GM12865 (cell line): ENCODE measurements at regions not wholly inside any gene's neighbourhood (a gene's known extent, or its start where the extent isn't known, plus 50 kb on each side); places are given as distances from the start of the nearest gene placed in this dataset.

Source experiments
- DNase-seq: peaks from one replicate; pipeline ENCODE4 v3.0.0; 2010; ENCODE audit warnings: low read depth
- H3K4me3 ChIP-seq: 2 replicates; pipeline ENCODE4 v1.5.1; 2011; ENCODE audit warnings: mild to moderate bottlenecking, low read depth, low read length, control low read depth
- TF ChIP-seq, protein P1 (sequence below): IDR thresholded peaks from 2 replicates; pipeline ENCODE4 v1.5.1; 2011; ENCODE audit warnings: low read length, control low read depth, low read depth, inconsistent platforms; ENCODE audit not compliant: insufficient read depth; ENCODE audit errors: missing control alignments

DNA sequence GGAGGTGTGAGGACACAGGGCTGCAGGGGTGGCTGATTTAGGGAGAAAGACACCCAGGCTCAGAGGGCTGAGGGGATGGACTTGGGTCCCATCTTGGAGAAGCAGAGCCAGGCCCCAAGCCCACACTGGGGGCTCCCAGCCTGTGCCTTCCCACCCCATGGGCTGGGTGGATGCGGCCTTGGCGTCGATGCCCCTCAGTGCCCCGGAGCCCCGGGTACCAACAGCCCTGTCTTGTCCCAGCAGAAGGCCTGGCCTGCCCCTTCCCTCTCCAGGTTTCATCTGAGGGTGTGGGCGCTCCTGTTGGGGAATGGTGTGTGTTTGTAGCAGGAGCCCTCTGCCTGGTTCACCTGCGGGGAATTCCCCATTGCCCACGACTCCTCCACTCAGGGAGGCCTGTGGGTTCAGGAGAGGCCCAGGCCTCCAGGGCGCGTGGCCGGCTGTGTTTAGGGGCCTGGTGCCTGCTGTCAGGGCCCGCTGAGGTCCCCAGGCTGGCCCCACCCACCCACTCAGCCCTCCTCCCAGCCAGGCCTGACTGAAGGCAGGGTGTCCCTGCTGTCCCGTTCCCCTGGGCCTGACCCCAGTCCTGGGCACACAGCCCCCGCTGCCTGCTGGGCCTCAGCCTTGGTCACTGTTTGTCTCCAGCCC lies 51.1 kb upstream of the BEGAIN start:
- TF ChIP-seq, protein P1, sequence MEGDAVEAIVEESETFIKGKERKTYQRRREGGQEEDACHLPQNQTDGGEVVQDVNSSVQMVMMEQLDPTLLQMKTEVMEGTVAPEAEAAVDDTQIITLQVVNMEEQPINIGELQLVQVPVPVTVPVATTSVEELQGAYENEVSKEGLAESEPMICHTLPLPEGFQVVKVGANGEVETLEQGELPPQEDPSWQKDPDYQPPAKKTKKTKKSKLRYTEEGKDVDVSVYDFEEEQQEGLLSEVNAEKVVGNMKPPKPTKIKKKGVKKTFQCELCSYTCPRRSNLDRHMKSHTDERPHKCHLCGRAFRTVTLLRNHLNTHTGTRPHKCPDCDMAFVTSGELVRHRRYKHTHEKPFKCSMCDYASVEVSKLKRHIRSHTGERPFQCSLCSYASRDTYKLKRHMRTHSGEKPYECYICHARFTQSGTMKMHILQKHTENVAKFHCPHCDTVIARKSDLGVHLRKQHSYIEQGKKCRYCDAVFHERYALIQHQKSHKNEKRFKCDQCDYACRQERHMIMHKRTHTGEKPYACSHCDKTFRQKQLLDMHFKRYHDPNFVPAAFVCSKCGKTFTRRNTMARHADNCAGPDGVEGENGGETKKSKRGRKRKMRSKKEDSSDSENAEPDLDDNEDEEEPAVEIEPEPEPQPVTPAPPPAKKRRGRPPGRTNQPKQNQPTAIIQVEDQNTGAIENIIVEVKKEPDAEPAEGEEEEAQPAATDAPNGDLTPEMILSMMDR = no peak
- no peak overlapping the region for H3K4me3 ChIP-seq
- DNase-seq = no peak

DNA sequence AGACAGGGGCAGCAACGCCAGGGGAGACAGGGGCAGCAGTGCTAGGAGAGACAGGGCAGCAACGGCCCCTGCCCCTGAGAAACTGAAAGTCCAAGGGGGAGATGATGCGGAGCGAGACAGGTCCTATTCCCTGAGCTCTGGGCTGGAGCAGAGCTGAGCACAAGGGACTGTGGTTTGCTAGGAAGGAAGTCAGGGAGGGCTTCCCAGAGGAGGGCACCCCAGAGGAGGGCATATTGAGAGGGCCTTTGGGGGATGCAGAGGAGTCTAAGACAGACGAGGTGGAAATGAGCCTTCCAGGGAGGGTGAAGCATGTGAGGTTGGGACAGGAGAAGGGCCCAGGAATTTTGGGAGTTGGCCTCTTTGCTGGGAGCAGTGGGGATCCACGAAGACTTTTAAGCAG lies 52.1 kb upstream of the BEGAIN start:
- H3K4me3 ChIP-seq = no peak overlapping the region
- DNase-seq = no peak
- TF ChIP-seq, protein P1 = no peak

DNA sequence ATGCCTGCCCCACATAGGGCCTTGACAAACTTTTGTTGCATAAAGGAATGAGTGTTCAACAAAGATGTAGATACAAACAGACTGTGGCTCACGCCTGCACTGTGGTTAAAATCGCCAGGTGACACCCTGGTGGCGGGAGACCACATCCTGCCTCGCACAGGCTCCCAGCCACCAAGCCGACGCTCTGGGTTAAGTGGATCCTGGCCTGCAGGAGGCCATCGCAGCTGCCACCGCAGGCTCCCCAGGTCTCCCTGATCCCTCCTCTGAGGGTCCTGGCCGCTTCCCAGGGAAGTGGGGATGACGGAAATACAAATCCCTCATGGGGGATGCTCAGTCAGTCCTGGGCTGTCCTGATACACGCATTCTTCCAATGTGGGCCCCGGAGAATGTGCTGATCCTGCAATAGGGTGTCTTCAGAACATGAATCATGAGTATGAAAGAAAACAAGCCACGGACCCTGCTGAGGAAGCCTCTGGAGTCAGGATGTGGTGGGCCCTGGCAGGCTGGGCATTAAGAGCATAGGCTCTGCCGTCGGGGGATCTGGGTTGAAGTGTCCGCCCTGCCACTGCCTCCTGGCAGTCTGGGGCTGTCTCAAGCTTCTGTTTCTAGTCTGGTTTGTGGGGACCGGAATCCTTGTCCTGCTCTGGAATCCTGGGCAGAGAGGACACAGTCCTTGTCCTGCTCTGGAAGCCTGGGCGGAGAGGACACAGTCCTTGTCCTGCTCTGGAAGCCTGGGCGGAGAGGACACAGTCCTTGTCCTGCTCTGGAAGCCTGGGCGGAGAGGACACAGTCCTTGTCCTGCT lies 53.5 kb upstream of the BEGAIN start:
- TF ChIP-seq, protein P1 = no peak
- H3K4me3 ChIP-seq = no peak overlapping the region
- DNase-seq = peak; percentile 82

DNA sequence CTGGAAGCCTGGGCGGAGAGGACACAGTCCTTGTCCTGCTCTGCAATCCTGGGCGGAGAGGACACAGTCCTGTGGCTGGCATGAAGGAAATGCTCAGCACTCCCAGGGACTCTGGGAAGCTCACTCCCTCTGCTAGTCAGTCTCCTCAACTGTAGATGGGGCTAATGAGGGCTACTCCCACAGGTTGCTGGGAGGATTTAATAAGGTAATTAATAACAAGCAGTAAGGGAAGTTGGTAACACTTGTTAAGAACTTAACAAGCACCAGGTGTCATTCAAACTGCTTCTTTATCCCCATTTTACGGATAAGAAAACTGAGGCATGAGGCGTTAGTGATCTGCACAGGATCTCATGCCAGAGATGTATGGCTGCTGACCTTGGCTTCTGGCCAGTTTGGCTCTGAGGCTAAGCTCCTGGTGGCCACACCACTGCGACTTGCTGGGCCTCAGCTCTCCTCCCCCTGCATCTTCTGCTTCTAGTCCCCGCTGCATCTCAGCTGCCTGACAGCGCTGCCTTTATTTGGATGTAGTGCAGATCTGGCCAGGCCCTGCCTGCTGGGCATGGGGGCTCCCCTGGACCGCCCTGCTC lies 54.1 kb upstream of the BEGAIN start:
- TF ChIP-seq, protein P1 = no peak
- no peak for DNase-seq
- H3K4me3 ChIP-seq = no peak overlapping the region

DNA sequence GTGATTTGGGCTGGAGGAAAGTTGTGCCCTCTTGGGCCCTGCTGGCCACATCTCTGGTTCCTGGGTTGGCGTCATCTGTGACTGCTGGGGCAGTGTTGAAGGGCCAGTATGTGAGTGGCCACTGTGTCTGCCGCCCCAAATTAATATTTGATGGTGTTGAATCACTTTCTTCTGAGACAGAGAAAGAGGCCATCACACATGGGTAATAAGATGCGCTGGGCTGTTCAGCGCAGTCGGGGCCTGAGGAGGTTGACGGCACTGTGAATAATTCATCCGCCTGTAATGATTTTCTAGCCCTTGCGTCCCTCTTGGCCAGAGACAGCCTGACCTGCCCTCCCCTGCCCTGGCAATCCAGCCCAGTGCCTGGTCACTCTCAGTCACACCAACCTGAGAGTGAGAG lies 56.2 kb upstream of the BEGAIN start:
- TF ChIP-seq, protein P1 = no peak
- H3K4me3 ChIP-seq = no peak overlapping the region
- DNase-seq = no peak

DNA sequence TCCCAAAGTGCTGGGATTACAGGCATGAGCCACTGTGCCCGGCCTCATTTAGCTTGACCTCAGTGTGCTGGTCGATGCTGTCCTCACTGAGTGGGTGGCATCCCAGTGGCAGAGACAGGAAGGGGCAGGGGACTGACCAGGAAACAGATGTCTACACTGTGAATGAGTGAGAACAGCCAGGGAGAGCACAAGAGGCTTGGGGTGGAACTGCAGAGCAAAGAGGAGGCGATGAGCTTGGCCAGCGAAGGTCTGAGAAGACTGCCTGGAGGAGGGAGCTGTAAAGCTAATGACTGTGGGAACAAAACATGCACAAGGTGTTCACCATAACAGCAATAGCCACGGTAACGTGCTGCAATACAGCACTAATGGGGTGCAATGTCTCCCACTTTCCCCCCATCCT lies 57.2 kb upstream of the BEGAIN start:
- no peak overlapping the region for H3K4me3 ChIP-seq
- TF ChIP-seq, protein P1 = no peak
- DNase-seq = no peak
